Adrenal gland (tissue), 9 donors: ENCODE measurements at regions not wholly inside any gene's neighbourhood (a gene's known extent, or its start where the extent isn't known, plus 50 kb on each side); places are given as distances from the start of the nearest gene placed in this dataset.
"Not testable (repeated sequence)": the region's sequence is repeated elsewhere in the genome, so short reads cannot be mapped to it uniquely, and the experiment has no call there.

Experiments
- DNase-seq, 7 donors: peaks; one replicate each; pipeline ENCODE4 v3.0.0-alpha.2; 2019 to 2020
- H3K27ac ChIP-seq, 5 donors: fragments of 200-600 bp; sonication (generic) in 4 of 5; 1 replicate in 3 of 5; 2 replicates in 2 of 5; pipeline versions ENCODE4 v1.5.1 to v1.8.0; 2016 to 2020; ENCODE audit warnings: mild to moderate bottlenecking in 1 of 5
- H3K27me3 ChIP-seq: fragments of 200-600 bp; 2 replicates; pipeline ENCODE4 v1.8.0; 2021
- H3K36me3 ChIP-seq, 2 donors: fragments of 200-600 bp; replicated peaks in 1 of 2; 1 replicate in 1 of 2; 2 replicates in 1 of 2; pipeline versions ENCODE4 v1.5.1 to v1.8.0; 2018 to 2022
- H3K4me1 ChIP-seq, 2 donors: fragments of 200-600 bp; replicated peaks in 1 of 2; 1 replicate in 1 of 2; 2 replicates in 1 of 2; pipeline versions ENCODE4 v1.5.1 to v1.8.0; 2018 to 2021
- H3K4me3 ChIP-seq, 4 donors: fragments of 200-600 bp; sonication (generic) in 3 of 4; one replicate each; pipeline ENCODE4 v1.5.1; 2016 to 2018
- H3K9me3 ChIP-seq, 3 donors: fragments of 200-600 bp; sonication (generic) in 1 of 3; replicated peaks in 1 of 3; 1 replicate in 2 of 3; 2 replicates in 1 of 3; pipeline versions ENCODE4 v1.5.1 to v1.8.0; 2016 to 2021
- CTCF ChIP-seq, 6 experiments: fragments of 450-650 bp in 4 of 6; fragments of 200-600 bp in 2 of 6; sonication (generic) in 1 of 6; IDR thresholded peaks; 1 replicate in 5 of 6; 2 replicates in 1 of 6; pipeline versions ENCODE4 v1.5.1 to v1.8.0; 2016 to 2021; ENCODE audit warnings: antibody characterized with exemption in 6 of 6, mild to moderate bottlenecking in 2 of 6, moderate library complexity in 1 of 6
- POLR2A ChIP-seq, 2 donors: fragments of 450-650 bp; IDR thresholded peaks; one replicate each; pipeline ENCODE4 v1.6.1; 2017; ENCODE audit warnings: antibody characterized with exemption in 2 of 2, mild to moderate bottlenecking in 2 of 2, moderate library complexity in 1 of 2
- WGBS, 4 donors: extraction: QIAGEN DNeasy Blood & Tissue Kit in 2 of 4; methylation state at CpG; one replicate each; pipeline versions ENCODE4 v1.1.5 to v1.1.7; 2013 to 2017; 5-methylcytosine and 5-hydroxymethylcytosine counted together
- intact Hi-C, 2 donors: fragments of 100-400 bp; cut with DNase I; formaldehyde crosslinking; loops; one replicate each; pipeline versions ENCODE4 v1.14.1 to v1.15.0; 2022 to 2023
- donor health status: healthy with polysubstance abuse.
- donor health status: Bipolar disorder and iron deficiency.
- donor health status: DM: yes; HTN: yes; CAD: no.
- donor health status: DM: no; HTN: no; CAD: no.
- donor health status: DM: no; HTN: no; CAD: no.

DNA sequence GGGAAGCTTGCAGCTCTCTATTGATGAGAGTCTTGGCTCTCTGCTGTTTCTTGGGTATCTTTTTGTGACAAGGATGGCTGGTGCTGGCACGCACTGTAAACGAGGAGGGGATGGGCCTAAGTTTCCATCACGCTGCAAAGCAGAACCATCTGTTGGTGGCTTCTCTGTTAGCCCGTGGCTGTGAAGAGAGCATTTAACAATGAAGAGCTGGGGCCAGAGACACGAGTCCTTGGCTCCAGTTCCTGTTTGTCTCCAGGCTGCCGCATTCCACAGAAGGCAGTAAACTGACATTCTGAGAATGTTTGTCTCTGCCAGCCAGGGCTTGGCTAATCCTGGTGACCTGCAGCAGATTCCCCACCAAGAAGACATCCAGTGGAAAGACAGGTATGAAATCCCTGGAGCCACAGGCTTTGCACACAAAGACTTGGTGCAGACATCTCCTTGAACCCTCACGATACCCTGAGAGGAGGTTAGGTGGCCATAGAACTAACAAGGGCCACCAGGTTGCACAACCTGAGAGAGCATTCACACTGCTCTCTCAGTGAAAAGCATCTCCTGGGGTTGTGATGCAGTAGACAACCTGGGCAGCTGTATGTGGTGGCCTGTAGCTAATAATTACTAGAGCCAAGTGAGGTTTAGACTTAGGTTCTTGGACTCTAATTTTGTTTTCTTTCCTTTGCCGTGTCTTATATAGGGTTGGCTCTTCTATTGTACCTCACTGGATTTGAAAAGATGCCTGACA lies 130.9 kb downstream of the ASB7 start:
- Histone ChIP-seq H3K9me3 (no peaks in the 10 kb centered on the region), H3K4me1 (no peaks in the 10 kb centered on the region), H3K36me3 (no peaks in the 10 kb centered on the region), H3K4me3 (no peak overlapping the region), H3K27ac (no peak overlapping the region), H3K27me3 (no peaks in the 10 kb centered on the region)
- TF ChIP-seq POLR2A (IDR thresholded peaks at IDR 0.05) (no peak), CTCF (IDR thresholded peaks at IDR 0.05) (no peak)
- WGBS, 4 donors = 63 to 94% (median 70%) methylated on average over 1 to 8 of the region's 8 CpGs
- no peak for DNase-seq
- intact Hi-C loops = no loop called here

DNA sequence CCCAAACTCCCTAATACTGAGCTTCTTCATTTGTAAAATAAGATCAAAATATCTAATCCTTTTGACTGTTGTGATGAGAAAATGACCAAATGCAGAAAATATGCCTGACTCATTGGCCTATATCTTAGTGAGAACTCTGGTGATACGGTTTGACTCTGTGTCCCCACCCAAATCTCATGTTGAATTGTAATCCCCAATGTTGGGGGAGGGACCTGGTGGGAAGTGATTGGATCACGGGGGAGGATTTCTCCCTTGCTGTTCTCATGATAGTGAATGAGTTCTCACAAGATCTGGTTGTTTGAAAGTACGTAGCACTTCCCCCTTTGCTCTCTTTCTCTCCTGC lies 131.4 kb downstream of the ASB7 start:
- intact Hi-C loops, H3K36me3 ChIP-seq, H3K27ac ChIP-seq, H3K9me3 ChIP-seq, H3K27me3 ChIP-seq, H3K4me1 ChIP-seq, DNase-seq, H3K4me3 ChIP-seq: not testable (repeated sequence)
- 52 to 75% (median 58%) methylated on average over 3 of the region's 3 CpGs for WGBS, 4 donors

GRCh38 chr15:100734586-100734985 lies 132.2 kb downstream of the ASB7 start:
- Histone ChIP-seq H3K4me1 (no peaks in the 10 kb centered on the region), H3K9me3 (no peaks in the 10 kb centered on the region), H3K27me3 (no peaks in the 10 kb centered on the region), H3K36me3 (no peaks in the 10 kb centered on the region), H3K27ac (no peak overlapping the region), H3K4me3 (no peak overlapping the region)
- intact Hi-C loops = no loop called here
- TF ChIP-seq CTCF (IDR thresholded peaks at IDR 0.05) = no peak
- TF ChIP-seq POLR2A (IDR thresholded peaks at IDR 0.05) = no peak
- WGBS, 4 donors = 66 to 83% (median 76%) methylated on average over 4 to 5 of the region's 5 CpGs
- DNase-seq = no peak

DNA sequence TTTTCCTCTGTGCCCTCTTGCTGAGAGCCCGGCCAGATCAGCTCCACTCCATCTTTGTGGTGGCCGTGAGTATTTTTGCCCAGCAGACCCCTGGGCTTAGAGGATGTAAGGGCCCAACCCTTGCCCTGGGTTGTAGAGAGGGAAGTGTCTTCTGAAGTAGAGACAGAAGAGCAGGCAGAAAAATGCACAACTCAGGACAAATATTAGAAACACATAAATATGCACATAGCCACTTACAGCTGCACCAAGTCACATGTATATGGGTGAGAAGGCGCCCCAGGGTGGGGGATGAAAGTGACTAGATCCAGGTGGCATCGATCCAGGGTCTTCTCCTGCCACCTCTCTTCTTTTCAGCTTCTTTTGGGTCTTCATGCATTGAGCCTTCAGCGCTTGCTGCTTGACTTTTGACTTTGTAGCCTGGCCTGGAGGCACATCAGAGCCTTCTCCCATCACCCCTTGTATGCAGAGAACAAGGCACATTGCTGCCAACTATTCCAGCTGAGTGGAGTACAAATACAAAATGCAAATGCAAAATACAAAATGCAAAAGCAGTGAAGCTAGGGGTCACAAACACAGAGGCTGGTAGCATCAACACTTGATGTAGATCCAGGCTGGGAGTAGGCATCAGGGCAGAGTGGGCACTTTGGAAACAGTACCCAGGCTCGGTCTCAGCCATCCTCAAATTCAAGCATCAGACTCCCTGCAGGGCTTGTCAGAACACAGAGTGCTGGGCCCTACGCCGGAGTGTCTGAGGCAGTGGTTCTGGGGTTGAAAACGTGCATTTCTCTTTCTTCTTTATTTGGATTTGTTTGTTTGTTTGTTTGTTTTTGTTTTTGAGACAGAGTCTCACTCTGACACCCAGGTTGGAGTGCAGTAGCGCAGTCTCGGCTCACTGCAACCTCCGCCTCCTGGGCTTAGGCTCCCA lies 133.0 kb downstream of the ASB7 start:
- no peaks in the 10 kb centered on the region for H3K4me1 ChIP-seq
- 85 to 92% (median 88%) methylated on average over 12 of the region's 12 CpGs for WGBS, 4 donors
- H3K4me3 ChIP-seq = no peak overlapping the region
- no peaks in the 10 kb centered on the region for H3K9me3 ChIP-seq
- H3K27ac ChIP-seq = no peak overlapping the region
- no peak for DNase-seq
- TF ChIP-seq POLR2A (IDR thresholded peaks at IDR 0.05) = no peak
- no peak for TF ChIP-seq CTCF (IDR thresholded peaks at IDR 0.05)
- intact Hi-C loops = no loop called here
- no peaks in the 10 kb centered on the region for H3K36me3 ChIP-seq
- H3K27me3 ChIP-seq = peaks cover 4% of the 10 kb centered on the region
